ENCODE measurements at regions not wholly inside any gene's neighbourhood (a gene's known extent, or its start where the extent isn't known, plus 50 kb on each side); places are given as distances from the start of the nearest gene placed in this dataset.

DNA sequence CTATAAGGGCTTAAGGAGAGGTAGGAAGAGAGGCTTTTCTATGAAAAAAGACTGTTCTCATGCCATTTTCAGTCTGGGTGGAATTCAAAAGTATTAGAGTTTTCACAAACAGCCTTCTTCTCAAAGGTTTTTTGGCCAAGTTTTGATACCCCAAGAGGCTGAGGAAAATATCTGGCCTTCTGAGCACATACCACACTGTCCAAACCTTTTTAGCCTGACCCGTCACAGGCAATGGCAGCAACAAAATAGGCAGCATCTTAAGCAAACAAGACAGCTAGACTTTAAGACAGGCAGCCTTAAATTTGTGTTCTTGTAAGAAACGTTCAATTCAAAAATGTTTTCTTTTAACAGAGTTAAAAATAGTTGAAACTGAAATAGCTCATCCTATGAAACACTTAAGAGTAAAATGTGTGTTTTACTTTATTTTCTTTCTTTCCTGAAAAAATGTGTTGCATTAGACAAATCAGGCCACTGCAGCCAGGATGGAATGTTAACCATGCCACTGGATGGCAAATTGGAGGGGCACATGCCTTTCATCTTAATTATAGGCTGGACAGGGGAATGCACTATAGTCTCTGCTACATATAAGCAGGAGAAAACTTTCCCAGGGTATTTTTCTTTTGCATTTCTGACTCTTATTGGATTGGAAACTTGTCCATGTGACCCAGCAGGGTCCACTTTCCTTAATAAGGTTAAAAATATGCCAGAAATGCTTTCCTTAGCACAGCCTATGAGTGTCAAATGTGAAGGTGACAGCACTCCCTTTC is 315.0 kb downstream of the TGFB2 start:
- H3K79me2 ChIP-seq (ENCODE audit: control insufficient read depth, insufficient read depth, low read length), result no peaks in the 10 kb centered on the region
- WGBS (ENCODE audit: insufficient coverage, insufficient replicate concordance, low lambda C conversion rate, missing lambda C conversion rate), result 0% methylated on average over 2 of the region's 2 CpGs
- ATAC-seq (no peak), DNase-seq (ENCODE audit: low read depth, low spot score) (no peak), FAIRE-seq (no peak)
- POLR2A ChIA-PET, result no interaction called here
- intact Hi-C loops (cut with micrococcal nuclease; ENCODE audit: unreplicated experiment), result no loop called here
- H3K9me3 ChIP-seq (replicated peaks; ENCODE audit: control insufficient read depth, insufficient read depth, low read length), result no peaks in the 10 kb centered on the region
- no peaks in the 10 kb centered on the region; a peak in 1 of 4 replicates for H3K27me3 ChIP-seq (replicated peaks in 1 of 2; ENCODE audit: control insufficient read depth in 2 of 2, insufficient read depth in 2 of 2, low read length in 1 of 2)
- no peaks in the 10 kb centered on the region for H3K4me1 ChIP-seq (ENCODE audit: control insufficient read depth, insufficient read depth, low read length)
- RAD21 ChIA-PET (ENCODE audit: unreplicated experiment), result no interaction called here
- SMC1A ChIA-PET (ENCODE audit: uncharacterized antibody, unreplicated experiment), result no interaction called here
- CTCF ChIA-PET, result no interaction called here
- H4K20me1 ChIP-seq (ENCODE audit: control insufficient read depth, insufficient read depth), result no peaks in the 10 kb centered on the region
- no TSS peak for BruUV-seq (replicated peaks)
- H3K27ac ChIP-seq (ENCODE audit: control insufficient read depth, insufficient read depth), result no peak overlapping the region
- no peak overlapping the region for H3K4me3 ChIP-seq
- no peak overlapping the region for H2AFZ ChIP-seq (ENCODE audit: control insufficient read depth, low read depth, low read length)
- in situ Hi-C loops (cut with MboI), result no loop called here
- H3K4me2 ChIP-seq (ENCODE audit: control insufficient read depth, insufficient read depth), result no peak overlapping the region
- no peaks in the 10 kb centered on the region for H3K36me3 ChIP-seq (ENCODE audit: control insufficient read depth in 2 of 2, insufficient read depth in 2 of 2, low read length in 1 of 2)
- H3K9ac ChIP-seq (ENCODE audit: control insufficient read depth, insufficient read depth, low read length), result no peak overlapping the region
- TF ChIP-seq, protein P1, sequence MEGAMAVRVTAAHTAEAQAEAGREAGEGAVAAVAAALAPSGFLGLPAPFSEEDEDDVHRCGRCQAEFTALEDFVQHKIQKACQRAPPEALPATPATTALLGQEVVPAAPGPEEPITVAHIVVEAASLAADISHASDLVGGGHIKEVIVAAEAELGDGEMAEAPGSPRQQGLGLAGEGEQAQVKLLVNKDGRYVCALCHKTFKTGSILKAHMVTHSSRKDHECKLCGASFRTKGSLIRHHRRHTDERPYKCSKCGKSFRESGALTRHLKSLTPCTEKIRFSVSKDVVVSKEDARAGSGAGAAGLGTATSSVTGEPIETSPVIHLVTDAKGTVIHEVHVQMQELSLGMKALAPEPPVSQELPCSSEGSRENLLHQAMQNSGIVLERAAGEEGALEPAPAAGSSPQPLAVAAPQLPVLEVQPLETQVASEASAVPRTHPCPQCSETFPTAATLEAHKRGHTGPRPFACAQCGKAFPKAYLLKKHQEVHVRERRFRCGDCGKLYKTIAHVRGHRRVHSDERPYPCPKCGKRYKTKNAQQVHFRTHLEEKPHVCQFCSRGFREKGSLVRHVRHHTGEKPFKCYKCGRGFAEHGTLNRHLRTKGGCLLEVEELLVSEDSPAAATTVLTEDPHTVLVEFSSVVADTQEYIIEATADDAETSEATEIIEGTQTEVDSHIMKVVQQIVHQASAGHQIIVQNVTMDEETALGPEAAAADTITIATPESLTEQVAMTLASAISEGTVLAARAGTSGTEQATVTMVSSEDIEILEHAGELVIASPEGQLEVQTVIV (IDR thresholded peaks at IDR 0.05; ENCODE audit: borderline replicate concordance, partially characterized antibody), result no peak
- no peak for TF ChIP-seq YBX1 (IDR thresholded peaks at IDR 0.05)
- no peak for TF ChIP-seq POU2F2 (IDR thresholded peaks at IDR 0.05; ENCODE audit: borderline replicate concordance, low read depth, low read length)
- TF ChIP-seq, protein P2, sequence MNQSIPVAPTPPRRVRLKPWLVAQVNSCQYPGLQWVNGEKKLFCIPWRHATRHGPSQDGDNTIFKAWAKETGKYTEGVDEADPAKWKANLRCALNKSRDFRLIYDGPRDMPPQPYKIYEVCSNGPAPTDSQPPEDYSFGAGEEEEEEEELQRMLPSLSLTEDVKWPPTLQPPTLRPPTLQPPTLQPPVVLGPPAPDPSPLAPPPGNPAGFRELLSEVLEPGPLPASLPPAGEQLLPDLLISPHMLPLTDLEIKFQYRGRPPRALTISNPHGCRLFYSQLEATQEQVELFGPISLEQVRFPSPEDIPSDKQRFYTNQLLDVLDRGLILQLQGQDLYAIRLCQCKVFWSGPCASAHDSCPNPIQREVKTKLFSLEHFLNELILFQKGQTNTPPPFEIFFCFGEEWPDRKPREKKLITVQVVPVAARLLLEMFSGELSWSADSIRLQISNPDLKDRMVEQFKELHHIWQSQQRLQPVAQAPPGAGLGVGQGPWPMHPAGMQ (IDR thresholded peaks at IDR 0.05; ENCODE audit: borderline replicate concordance), result no peak
- TF ChIP-seq MYC (IDR thresholded peaks at IDR 0.05; ENCODE audit: insufficient read depth, insufficient read length, insufficient replicate concordance, low read length, severe bottlenecking), result no peak
- no peak for TF ChIP-seq RAD21 (IDR thresholded peaks at IDR 0.05; ENCODE audit: insufficient read depth, low read depth, low read length)
- TF ChIP-seq, protein P3, sequence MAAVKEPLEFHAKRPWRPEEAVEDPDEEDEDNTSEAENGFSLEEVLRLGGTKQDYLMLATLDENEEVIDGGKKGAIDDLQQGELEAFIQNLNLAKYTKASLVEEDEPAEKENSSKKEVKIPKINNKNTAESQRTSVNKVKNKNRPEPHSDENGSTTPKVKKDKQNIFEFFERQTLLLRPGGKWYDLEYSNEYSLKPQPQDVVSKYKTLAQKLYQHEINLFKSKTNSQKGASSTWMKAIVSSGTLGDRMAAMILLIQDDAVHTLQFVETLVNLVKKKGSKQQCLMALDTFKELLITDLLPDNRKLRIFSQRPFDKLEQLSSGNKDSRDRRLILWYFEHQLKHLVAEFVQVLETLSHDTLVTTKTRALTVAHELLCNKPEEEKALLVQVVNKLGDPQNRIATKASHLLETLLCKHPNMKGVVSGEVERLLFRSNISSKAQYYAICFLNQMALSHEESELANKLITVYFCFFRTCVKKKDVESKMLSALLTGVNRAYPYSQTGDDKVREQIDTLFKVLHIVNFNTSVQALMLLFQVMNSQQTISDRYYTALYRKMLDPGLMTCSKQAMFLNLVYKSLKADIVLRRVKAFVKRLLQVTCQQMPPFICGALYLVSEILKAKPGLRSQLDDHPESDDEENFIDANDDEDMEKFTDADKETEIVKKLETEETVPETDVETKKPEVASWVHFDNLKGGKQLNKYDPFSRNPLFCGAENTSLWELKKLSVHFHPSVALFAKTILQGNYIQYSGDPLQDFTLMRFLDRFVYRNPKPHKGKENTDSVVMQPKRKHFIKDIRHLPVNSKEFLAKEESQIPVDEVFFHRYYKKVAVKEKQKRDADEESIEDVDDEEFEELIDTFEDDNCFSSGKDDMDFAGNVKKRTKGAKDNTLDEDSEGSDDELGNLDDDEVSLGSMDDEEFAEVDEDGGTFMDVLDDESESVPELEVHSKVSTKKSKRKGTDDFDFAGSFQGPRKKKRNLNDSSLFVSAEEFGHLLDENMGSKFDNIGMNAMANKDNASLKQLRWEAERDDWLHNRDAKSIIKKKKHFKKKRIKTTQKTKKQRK (IDR thresholded peaks at IDR 0.05; ENCODE audit: low read depth, low read length), result no peak
- no peak for TF ChIP-seq CEBPB (IDR thresholded peaks at IDR 0.05; ENCODE audit: borderline replicate concordance in 1 of 2, low read depth in 2 of 2, low read length in 2 of 2)
- no peak for TF ChIP-seq POLR2AphosphoS5 (IDR thresholded peaks at IDR 0.05; ENCODE audit: low read length)
- no peak for TF ChIP-seq NFYA (IDR thresholded peaks at IDR 0.05; ENCODE audit: borderline replicate concordance, low read depth, low read length)
- TF ChIP-seq, protein P4, sequence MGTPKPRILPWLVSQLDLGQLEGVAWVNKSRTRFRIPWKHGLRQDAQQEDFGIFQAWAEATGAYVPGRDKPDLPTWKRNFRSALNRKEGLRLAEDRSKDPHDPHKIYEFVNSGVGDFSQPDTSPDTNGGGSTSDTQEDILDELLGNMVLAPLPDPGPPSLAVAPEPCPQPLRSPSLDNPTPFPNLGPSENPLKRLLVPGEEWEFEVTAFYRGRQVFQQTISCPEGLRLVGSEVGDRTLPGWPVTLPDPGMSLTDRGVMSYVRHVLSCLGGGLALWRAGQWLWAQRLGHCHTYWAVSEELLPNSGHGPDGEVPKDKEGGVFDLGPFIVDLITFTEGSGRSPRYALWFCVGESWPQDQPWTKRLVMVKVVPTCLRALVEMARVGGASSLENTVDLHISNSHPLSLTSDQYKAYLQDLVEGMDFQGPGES (IDR thresholded peaks at IDR 0.05), result no peak
- no peak for TF ChIP-seq ZZZ3 (IDR thresholded peaks at IDR 0.05; ENCODE audit: control insufficient read depth, insufficient read length, low read depth)
- TF ChIP-seq SUPT20H (IDR thresholded peaks at IDR 0.05; ENCODE audit: borderline replicate concordance, control insufficient read depth, low read depth, low read length), result no peak
- TF ChIP-seq, protein P5, sequence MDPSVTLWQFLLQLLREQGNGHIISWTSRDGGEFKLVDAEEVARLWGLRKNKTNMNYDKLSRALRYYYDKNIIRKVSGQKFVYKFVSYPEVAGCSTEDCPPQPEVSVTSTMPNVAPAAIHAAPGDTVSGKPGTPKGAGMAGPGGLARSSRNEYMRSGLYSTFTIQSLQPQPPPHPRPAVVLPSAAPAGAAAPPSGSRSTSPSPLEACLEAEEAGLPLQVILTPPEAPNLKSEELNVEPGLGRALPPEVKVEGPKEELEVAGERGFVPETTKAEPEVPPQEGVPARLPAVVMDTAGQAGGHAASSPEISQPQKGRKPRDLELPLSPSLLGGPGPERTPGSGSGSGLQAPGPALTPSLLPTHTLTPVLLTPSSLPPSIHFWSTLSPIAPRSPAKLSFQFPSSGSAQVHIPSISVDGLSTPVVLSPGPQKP (IDR thresholded peaks at IDR 0.05; ENCODE audit: low read depth, low read length), result no peak

Data from GM12878 (cell line).